ENCODE measurements at regions not wholly inside any gene's neighbourhood (a gene's known extent, or its start where the extent isn't known, plus 50 kb on each side); places are given as distances from the start of the nearest gene placed in this dataset.

GRCh38 chr2:16742026-16742425 lies 76.4 kb upstream of the CYRIA start:
- DNase-seq (ENCODE audit: low spot score), result no peak
- no peaks in the 10 kb centered on the region for H3K36me3 ChIP-seq (replicated peaks; ENCODE audit: insufficient read depth, low read depth)
- H3K9me3 ChIP-seq (ENCODE audit: low read depth), result no peaks in the 10 kb centered on the region
- H4K20me1 ChIP-seq (ENCODE audit: insufficient read depth, poor library complexity, severe bottlenecking), result no peaks in the 10 kb centered on the region
- TF ChIP-seq EZH2phosphoT487 (IDR thresholded peaks at IDR 0.05; ENCODE audit: low read depth, severe bottlenecking, unreplicated experiment), result no peak
- no peak for TF ChIP-seq EZH2 (IDR thresholded peaks at IDR 0.05; ENCODE audit: borderline replicate concordance)
- TF ChIP-seq, protein P1, sequence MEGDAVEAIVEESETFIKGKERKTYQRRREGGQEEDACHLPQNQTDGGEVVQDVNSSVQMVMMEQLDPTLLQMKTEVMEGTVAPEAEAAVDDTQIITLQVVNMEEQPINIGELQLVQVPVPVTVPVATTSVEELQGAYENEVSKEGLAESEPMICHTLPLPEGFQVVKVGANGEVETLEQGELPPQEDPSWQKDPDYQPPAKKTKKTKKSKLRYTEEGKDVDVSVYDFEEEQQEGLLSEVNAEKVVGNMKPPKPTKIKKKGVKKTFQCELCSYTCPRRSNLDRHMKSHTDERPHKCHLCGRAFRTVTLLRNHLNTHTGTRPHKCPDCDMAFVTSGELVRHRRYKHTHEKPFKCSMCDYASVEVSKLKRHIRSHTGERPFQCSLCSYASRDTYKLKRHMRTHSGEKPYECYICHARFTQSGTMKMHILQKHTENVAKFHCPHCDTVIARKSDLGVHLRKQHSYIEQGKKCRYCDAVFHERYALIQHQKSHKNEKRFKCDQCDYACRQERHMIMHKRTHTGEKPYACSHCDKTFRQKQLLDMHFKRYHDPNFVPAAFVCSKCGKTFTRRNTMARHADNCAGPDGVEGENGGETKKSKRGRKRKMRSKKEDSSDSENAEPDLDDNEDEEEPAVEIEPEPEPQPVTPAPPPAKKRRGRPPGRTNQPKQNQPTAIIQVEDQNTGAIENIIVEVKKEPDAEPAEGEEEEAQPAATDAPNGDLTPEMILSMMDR (IDR thresholded peaks at IDR 0.05; ENCODE audit: poor library complexity), result no peak
- no peak overlapping the region for H2AFZ ChIP-seq
- no peak overlapping the region for H3K4me3 ChIP-seq
- H3K79me2 ChIP-seq, result no peaks in the 10 kb centered on the region
- H3K27me3 ChIP-seq, result no peaks in the 10 kb centered on the region
- no peak overlapping the region for H3K27ac ChIP-seq
- no peak overlapping the region for H3K4me2 ChIP-seq
- H3K9me2 ChIP-seq (replicated peaks; ENCODE audit: insufficient read depth), result no peaks in the 10 kb centered on the region
- H3K4me1 ChIP-seq (ENCODE audit: insufficient read depth), result no peaks in the 10 kb centered on the region
- WGBS (ENCODE audit: low lambda C conversion rate, missing lambda C conversion rate), result 96% methylated on average over 1 of the region's 1 CpG

GRCh38 chr2:16741498-16741897 lies 75.9 kb upstream of the CYRIA start:
- TF ChIP-seq EZH2phosphoT487 (IDR thresholded peaks at IDR 0.05; ENCODE audit: low read depth, severe bottlenecking, unreplicated experiment) (no peak), EZH2 (IDR thresholded peaks at IDR 0.05; ENCODE audit: borderline replicate concordance) (no peak)
- TF ChIP-seq, protein P1 (IDR thresholded peaks at IDR 0.05; ENCODE audit: poor library complexity), result no peak
- Histone ChIP-seq H3K9me3 (ENCODE audit: low read depth) (no peaks in the 10 kb centered on the region), H3K27ac (no peak overlapping the region), H3K36me3 (replicated peaks; ENCODE audit: insufficient read depth, low read depth) (no peaks in the 10 kb centered on the region), H3K4me1 (ENCODE audit: insufficient read depth) (no peaks in the 10 kb centered on the region), H4K20me1 (ENCODE audit: insufficient read depth, poor library complexity, severe bottlenecking) (no peaks in the 10 kb centered on the region), H3K4me2 (no peak overlapping the region), H3K9me2 (replicated peaks; ENCODE audit: insufficient read depth) (no peaks in the 10 kb centered on the region), H3K27me3 (no peaks in the 10 kb centered on the region), H2AFZ (no peak overlapping the region), H3K79me2 (no peaks in the 10 kb centered on the region), H3K4me3 (no peak overlapping the region)
- WGBS (ENCODE audit: low lambda C conversion rate, missing lambda C conversion rate), result 69% methylated on average over 3 of the region's 3 CpGs
- no peak for DNase-seq (ENCODE audit: low spot score)

DNA sequence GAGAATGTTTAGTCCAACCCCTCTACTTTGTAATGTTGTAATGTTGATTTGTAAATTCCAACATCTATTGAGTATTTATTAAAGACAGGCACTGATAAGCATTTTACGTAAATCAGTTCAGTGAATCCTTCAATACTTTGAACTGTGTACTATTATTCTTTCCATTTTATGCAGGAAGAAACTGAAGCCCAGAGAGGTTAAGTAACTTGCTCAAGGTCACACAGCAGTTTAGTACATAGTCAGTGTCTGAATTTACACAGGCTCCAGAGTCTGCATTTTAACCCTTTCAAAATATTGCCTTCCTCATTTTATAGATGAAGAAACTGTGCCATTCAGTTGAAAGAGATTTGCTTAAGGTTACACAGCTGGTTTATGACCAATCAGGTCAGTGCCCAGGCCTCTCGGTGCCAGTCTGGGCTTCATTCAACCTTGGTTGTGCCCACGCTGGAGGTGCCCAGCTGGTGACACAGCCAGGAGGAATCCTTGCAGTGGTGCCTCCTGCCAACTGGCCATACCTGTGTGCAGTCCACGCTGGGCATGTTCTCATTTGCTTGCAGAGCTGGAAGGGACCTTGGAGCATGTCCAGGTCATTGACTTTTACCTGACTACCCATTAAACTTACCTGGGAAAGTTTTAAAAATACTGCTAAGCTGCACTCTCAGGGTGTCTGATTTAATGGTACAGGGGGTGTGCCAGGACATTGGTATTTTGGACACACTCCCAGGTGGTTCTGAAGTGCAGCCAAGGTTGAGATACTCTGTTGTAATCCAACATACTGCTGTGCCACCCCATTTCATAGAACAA lies 74.3 kb upstream of the CYRIA start:
- H3K9me3 ChIP-seq (ENCODE audit: low read depth), result no peaks in the 10 kb centered on the region
- no peaks in the 10 kb centered on the region for H3K79me2 ChIP-seq
- no peak overlapping the region for H2AFZ ChIP-seq
- no peaks in the 10 kb centered on the region for H4K20me1 ChIP-seq (ENCODE audit: insufficient read depth, poor library complexity, severe bottlenecking)
- no peaks in the 10 kb centered on the region for H3K9me2 ChIP-seq (replicated peaks; ENCODE audit: insufficient read depth)
- no peak overlapping the region for H3K27ac ChIP-seq
- H3K36me3 ChIP-seq (replicated peaks; ENCODE audit: insufficient read depth, low read depth), result no peaks in the 10 kb centered on the region
- DNase-seq (ENCODE audit: low spot score), result no peak
- no peaks in the 10 kb centered on the region for H3K27me3 ChIP-seq
- H3K4me2 ChIP-seq, result no peak overlapping the region
- no peak overlapping the region for H3K4me3 ChIP-seq
- 94% methylated on average over 4 of the region's 4 CpGs for WGBS (ENCODE audit: low lambda C conversion rate, missing lambda C conversion rate)
- no peak for TF ChIP-seq EZH2 (IDR thresholded peaks at IDR 0.05; ENCODE audit: borderline replicate concordance)
- TF ChIP-seq, protein P1 (IDR thresholded peaks at IDR 0.05; ENCODE audit: poor library complexity), result no peak
- TF ChIP-seq EZH2phosphoT487 (IDR thresholded peaks at IDR 0.05; ENCODE audit: low read depth, severe bottlenecking, unreplicated experiment), result no peak
- H3K4me1 ChIP-seq (ENCODE audit: insufficient read depth), result no peaks in the 10 kb centered on the region

Measured in hepatocyte (in vitro differentiated cells).